Gastroesophageal sphincter (tissue), 4 donors: ENCODE measurements at regions not wholly inside any gene's neighbourhood (a gene's known extent, or its start where the extent isn't known, plus 50 kb on each side); places are given as distances from the start of the nearest gene placed in this dataset.
A peak's percentile ranks its signal among the peaks of the same experiment; 100 is the strongest.

Experiments used
- ATAC-seq: fragments of 150-250 bp; one replicate; pipeline ENCODE4 v1.9.1; 2016; ENCODE audit warnings: mild to moderate bottlenecking, moderate library complexity
- H3K27ac ChIP-seq, 4 donors: fragments of 200-600 bp; sonication (generic) in 3 of 4; 1 replicate in 3 of 4; 2 replicates in 1 of 4; pipeline ENCODE4 v1.5.1; 2016 to 2019
- H3K27me3 ChIP-seq: fragments of 200-600 bp; sonication (generic); one replicate; pipeline ENCODE4 v1.5.1; 2019
- H3K36me3 ChIP-seq, 2 donors: fragments of 200-600 bp; sonication (generic); one replicate each; pipeline ENCODE4 v1.5.1; 2019; ENCODE audit warnings: control low read depth in 1 of 2
- H3K4me1 ChIP-seq, 3 donors: fragments of 200-600 bp; sonication (generic); 1 replicate in 2 of 3; 2 replicates in 1 of 3; pipeline ENCODE4 v1.5.1; 2016 to 2019; ENCODE audit warnings: control low read depth in 2 of 3
- H3K4me3 ChIP-seq, 2 donors: fragments of 200-600 bp; sonication (generic); one replicate each; pipeline ENCODE4 v1.5.1; 2019; ENCODE audit warnings: mild to moderate bottlenecking in 1 of 2, moderate library complexity in 1 of 2
- H3K9me3 ChIP-seq, 3 donors: fragments of 200-600 bp; sonication (generic); one replicate each; pipeline ENCODE4 v1.5.1; 2017 to 2019; ENCODE audit warnings: control low read depth in 2 of 3
- CTCF ChIP-seq, 4 experiments: fragments of 200-600 bp in 2 of 4; fragments of 450-650 bp in 2 of 4; sonication (generic) in 1 of 4; IDR thresholded peaks; one replicate each; pipeline ENCODE4 v1.5.1; 2017 to 2019; ENCODE audit warnings: antibody characterized with exemption in 4 of 4, mild to moderate bottlenecking in 2 of 4, moderate library complexity in 2 of 4
- EP300 ChIP-seq: sonication (generic); formaldehyde crosslinking; IDR thresholded peaks from one replicate; pipeline ENCODE4 v1.6.1; 2017; ENCODE audit warnings: antibody characterized with exemption, mild to moderate bottlenecking
- POLR2A ChIP-seq, 2 donors: fragments of 450-650 bp; IDR thresholded peaks; one replicate each; pipeline ENCODE4 v1.6.1; 2017; ENCODE audit warnings: antibody characterized with exemption in 2 of 2, mild to moderate bottlenecking in 2 of 2, moderate library complexity in 1 of 2
- POLR2AphosphoS5 ChIP-seq: sonication (generic); formaldehyde crosslinking; IDR thresholded peaks from one replicate; pipeline ENCODE4 v1.6.1; 2017; ENCODE audit warnings: antibody characterized with exemption
- WGBS, 2 donors: methylation state at CpG; one replicate each; pipeline ENCODE4 v1.1.5; 2018; ENCODE audit warnings: low coverage in 1 of 2; 5-methylcytosine and 5-hydroxymethylcytosine counted together

- Histone ChIP-seq H3K27me3 (no peaks in the 10 kb centered on the region), H3K4me1 (no peaks in the 10 kb centered on the region), H3K36me3 (no peaks in the 10 kb centered on the region), H3K4me3 (no peak overlapping the region), H3K9me3 (peaks cover 0 to 2% (median 0%) of the 10 kb centered on the region in 3 donors), H3K27ac (peak overlapping the region in 1 of 4 donors; percentile 21)
- no peak for ATAC-seq
- WGBS, 2 donors: 90% methylated on average over 2 of the region's 5 CpGs; no CpG with 5 or more reads in 1 of the 2 donors
- TF ChIP-seq POLR2AphosphoS5 (no peak), CTCF (IDR thresholded peaks at IDR 0.05) (no peak)
These were observed 103.3 kb downstream of the TMEM144 start for GRCh38 chr4:158313566-158313965.

GRCh38 chr4:158314756-158315487 is 104.6 kb downstream of the TMEM144 start:
- H3K27me3 ChIP-seq: no peaks in the 10 kb centered on the region
- H3K27ac ChIP-seq: peak overlapping the region; percentile 22 to 53 (median 32)
- no peak overlapping the region for H3K4me3 ChIP-seq
- H3K36me3 ChIP-seq: no peaks in the 10 kb centered on the region
- no peaks in the 10 kb centered on the region for H3K4me1 ChIP-seq
- 61 to 90% methylated on average over 5 of the region's 5 CpGs for WGBS, 2 donors
- peak; percentile 93 for ATAC-seq
- no peaks in the 10 kb centered on the region for H3K9me3 ChIP-seq
- TF ChIP-seq POLR2AphosphoS5 (no peak), POLR2A (IDR thresholded peaks at IDR 0.05) (no peak), CTCF (IDR thresholded peaks at IDR 0.05) (no peak), EP300 (no peak)

- 28 to 46% methylated on average over 2 of the region's 2 CpGs for WGBS, 2 donors
- ATAC-seq: no peak
These were observed 105.4 kb downstream of the TMEM144 start for GRCh38 chr4:158315706-158316105.

GRCh38 chr4:158316264-158316663 is 106.0 kb downstream of the TMEM144 start:
- no peak overlapping the region for H3K27ac ChIP-seq
- H3K4me1 ChIP-seq: no peaks in the 10 kb centered on the region
- no peaks in the 10 kb centered on the region for H3K36me3 ChIP-seq
- H3K9me3 ChIP-seq: peaks cover 0 to 8% (median 0%) of the 10 kb centered on the region in 3 donors
- no peak for ATAC-seq
- no peaks in the 10 kb centered on the region for H3K27me3 ChIP-seq
- H3K4me3 ChIP-seq: no peak overlapping the region
- TF ChIP-seq CTCF (IDR thresholded peaks at IDR 0.05) (no peak), EP300 (no peak), POLR2AphosphoS5 (no peak), POLR2A (IDR thresholded peaks at IDR 0.05) (no peak)
- 40 to 50% methylated on average over 1 of the region's 1 CpG for WGBS, 2 donors

More at GRCh38 chr4:158315706-158316105, 105.4 kb downstream of the TMEM144 start:
- Histone ChIP-seq H3K36me3 (no peaks in the 10 kb centered on the region), H3K4me1 (no peaks in the 10 kb centered on the region), H3K4me3 (no peak overlapping the region), H3K9me3 (peaks cover 0 to 4% (median 0%) of the 10 kb centered on the region in 3 donors), H3K27me3 (no peaks in the 10 kb centered on the region), H3K27ac (peak overlapping the region in 2 of 4 donors; percentile 22 to 29)
- no peak for TF ChIP-seq EP300

- H3K27me3 ChIP-seq: no peaks in the 10 kb centered on the region
- H3K9me3 ChIP-seq: peaks cover 0 to 8% (median 0%) of the 10 kb centered on the region in 3 donors
- no peaks in the 10 kb centered on the region for H3K4me1 ChIP-seq
- WGBS, 2 donors: 84 to 88% methylated on average over 4 to 6 of the region's 7 CpGs
- no peak overlapping the region for H3K4me3 ChIP-seq
- no peak overlapping the region for H3K27ac ChIP-seq
- no peaks in the 10 kb centered on the region for H3K36me3 ChIP-seq
- ATAC-seq: no peak
- TF ChIP-seq POLR2A (IDR thresholded peaks at IDR 0.05): no peak
- TF ChIP-seq CTCF (IDR thresholded peaks at IDR 0.05): no peak
- no peak for TF ChIP-seq POLR2AphosphoS5
- no peak for TF ChIP-seq EP300
These were observed 109.6 kb downstream of the TMEM144 start for GRCh38 chr4:158319880-158320279.
